Kidney epithelial cell (primary cell): ENCODE measurements at regions not wholly inside any gene's neighbourhood (a gene's known extent, or its start where the extent isn't known, plus 50 kb on each side); places are given as distances from the start of the nearest gene placed in this dataset.
"Not testable (repeated sequence)": the region's sequence is repeated elsewhere in the genome, so short reads cannot be mapped to it uniquely, and the experiment has no call there.

ENCODE experiments used
- DNase-seq: peaks from one replicate; pipeline ENCODE4 v3.0.0-alpha.2; 2010; ENCODE audit warnings: low read depth
- H3K27me3 ChIP-seq: 2 replicates; pipeline ENCODE4 v1.6.0; 2011; ENCODE audit warnings: low read length; ENCODE audit not compliant: control insufficient read depth, insufficient read depth
- H3K36me3 ChIP-seq: 2 replicates; pipeline ENCODE4 v1.5.1; 2011; ENCODE audit warnings: low read length; ENCODE audit not compliant: control insufficient read depth, insufficient read depth
- H3K4me3 ChIP-seq: 2 replicates; pipeline ENCODE4 v1.5.1; 2011; ENCODE audit warnings: low read depth, mild to moderate bottlenecking, control low read depth, low read length
- TF ChIP-seq, protein P1 (sequence below): IDR thresholded peaks from 2 replicates; pipeline ENCODE4 v1.5.1; 2011; ENCODE audit warnings: mild to moderate bottlenecking, moderate library complexity, low read length, control low read depth, inconsistent platforms; ENCODE audit not compliant: insufficient read depth, poor library complexity, severe bottlenecking

GRCh38 chr16:59614466-59615240, 880.5 kb upstream of the GOT2 start:
- TF ChIP-seq, protein P1, sequence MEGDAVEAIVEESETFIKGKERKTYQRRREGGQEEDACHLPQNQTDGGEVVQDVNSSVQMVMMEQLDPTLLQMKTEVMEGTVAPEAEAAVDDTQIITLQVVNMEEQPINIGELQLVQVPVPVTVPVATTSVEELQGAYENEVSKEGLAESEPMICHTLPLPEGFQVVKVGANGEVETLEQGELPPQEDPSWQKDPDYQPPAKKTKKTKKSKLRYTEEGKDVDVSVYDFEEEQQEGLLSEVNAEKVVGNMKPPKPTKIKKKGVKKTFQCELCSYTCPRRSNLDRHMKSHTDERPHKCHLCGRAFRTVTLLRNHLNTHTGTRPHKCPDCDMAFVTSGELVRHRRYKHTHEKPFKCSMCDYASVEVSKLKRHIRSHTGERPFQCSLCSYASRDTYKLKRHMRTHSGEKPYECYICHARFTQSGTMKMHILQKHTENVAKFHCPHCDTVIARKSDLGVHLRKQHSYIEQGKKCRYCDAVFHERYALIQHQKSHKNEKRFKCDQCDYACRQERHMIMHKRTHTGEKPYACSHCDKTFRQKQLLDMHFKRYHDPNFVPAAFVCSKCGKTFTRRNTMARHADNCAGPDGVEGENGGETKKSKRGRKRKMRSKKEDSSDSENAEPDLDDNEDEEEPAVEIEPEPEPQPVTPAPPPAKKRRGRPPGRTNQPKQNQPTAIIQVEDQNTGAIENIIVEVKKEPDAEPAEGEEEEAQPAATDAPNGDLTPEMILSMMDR = no peak
- DNase-seq = no peak
- no peaks in the 10 kb centered on the region for H3K27me3 ChIP-seq
- H3K36me3 ChIP-seq = no peaks in the 10 kb centered on the region
- no peak overlapping the region for H3K4me3 ChIP-seq

DNA sequence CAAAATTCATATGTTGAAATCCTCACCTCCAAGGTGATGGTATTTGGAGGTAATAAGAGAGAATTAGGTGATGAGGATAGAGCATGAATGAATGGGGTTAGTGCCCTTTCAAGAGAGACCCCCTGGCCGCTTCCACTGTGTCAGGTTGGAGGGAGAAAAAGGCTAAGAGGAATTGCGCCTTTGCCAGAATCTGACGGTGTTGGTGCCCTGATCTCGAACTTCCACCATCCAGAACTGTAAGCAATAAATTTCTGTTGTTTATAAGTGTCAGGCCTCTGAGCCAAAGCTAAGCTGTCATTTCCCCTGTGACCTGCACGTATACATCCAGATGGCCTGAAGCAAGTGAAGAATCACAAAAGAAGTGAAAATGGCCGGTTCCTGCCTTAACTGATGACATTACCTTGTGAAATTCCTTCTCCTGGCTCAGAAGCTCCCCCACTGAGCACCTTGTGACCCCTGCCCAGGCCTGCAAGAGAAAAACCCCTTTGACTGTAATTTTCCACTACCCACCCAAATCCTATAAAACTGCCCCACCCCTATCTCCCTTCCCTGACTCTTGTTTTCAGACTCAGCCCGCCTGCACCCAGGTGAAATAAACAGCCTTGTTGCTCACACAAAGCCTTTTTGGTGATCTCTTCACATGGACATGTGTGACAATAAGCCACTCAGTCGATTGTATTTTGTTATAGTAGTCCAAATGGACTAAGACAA, 878.9 kb upstream of the GOT2 start:
- not testable (repeated sequence) for H3K4me3 ChIP-seq, H3K36me3 ChIP-seq, H3K27me3 ChIP-seq, DNase-seq

DNA sequence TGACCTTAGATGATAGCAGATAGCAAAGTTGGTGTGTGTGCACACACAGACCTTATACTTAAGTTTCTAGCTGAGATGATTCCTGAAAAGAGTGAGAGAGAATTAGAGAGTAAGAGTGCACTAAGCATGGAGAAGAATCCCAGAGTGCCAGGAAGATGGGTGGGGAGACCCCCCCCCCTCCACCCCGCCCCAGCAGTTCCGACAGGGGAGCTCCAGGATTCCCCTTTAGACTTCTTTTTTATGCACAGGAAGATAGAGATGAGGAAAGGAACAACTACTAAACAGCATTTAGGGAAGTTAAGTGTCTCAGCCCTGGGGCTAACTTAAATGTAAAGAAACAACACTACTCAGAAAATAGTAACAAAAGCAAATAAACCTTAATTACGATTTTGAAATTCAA, 878.0 kb upstream of the GOT2 start:
- H3K4me3 ChIP-seq = no peak overlapping the region
- TF ChIP-seq, protein P1 = no peak
- no peak for DNase-seq
- H3K27me3 ChIP-seq = no peaks in the 10 kb centered on the region
- H3K36me3 ChIP-seq = no peaks in the 10 kb centered on the region

- no peak for DNase-seq
- TF ChIP-seq, protein P1 = no peak
- no peaks in the 10 kb centered on the region for H3K36me3 ChIP-seq
- H3K27me3 ChIP-seq = no peaks in the 10 kb centered on the region
- no peak overlapping the region for H3K4me3 ChIP-seq
These were observed 877.4 kb upstream of the GOT2 start for GRCh38 chr16:59611556-59611955.

- no peaks in the 10 kb centered on the region for H3K27me3 ChIP-seq
- TF ChIP-seq, protein P1 = no peak
- no peak overlapping the region for H3K4me3 ChIP-seq
- H3K36me3 ChIP-seq = no peaks in the 10 kb centered on the region
- no peak for DNase-seq
These were observed 871.6 kb upstream of the GOT2 start for GRCh38 chr16:59605706-59606105.

DNA sequence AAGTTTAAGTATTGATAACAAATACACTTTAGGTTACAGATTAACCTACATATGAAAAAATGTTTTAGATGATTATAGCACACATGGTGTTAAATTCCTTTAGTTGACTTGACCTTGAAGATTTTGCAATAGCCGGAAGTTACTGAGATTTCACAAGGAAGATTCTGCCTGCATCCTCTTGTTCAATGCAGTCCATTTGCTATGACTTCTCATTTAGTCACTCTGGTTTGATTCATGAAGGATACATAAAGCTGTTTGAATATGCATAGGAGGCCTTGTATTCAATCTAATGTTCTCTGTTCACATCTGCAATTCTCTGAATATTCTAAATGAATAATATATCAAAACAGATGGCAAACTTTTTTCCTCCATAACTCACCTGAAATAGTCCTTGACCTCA, 870.2 kb upstream of the GOT2 start:
- TF ChIP-seq, protein P1 = no peak
- no peak for DNase-seq
- Histone ChIP-seq H3K36me3 (no peaks in the 10 kb centered on the region), H3K27me3 (no peaks in the 10 kb centered on the region), H3K4me3 (no peak overlapping the region)
